ENCODE measurements at regions not wholly inside any gene's neighbourhood (a gene's known extent, or its start where the extent isn't known, plus 50 kb on each side); places are given as distances from the start of the nearest gene placed in this dataset.
"Not testable (repeated sequence)": the region's sequence is repeated elsewhere in the genome, so short reads cannot be mapped to it uniquely, and the experiment has no call there.

- no peak for DNase-seq (ENCODE audit: low read depth in 2 of 2)
Observed at GRCh38 chr21:22754746-22755145, 1756.5 kb downstream of the NCAM2 start.

GRCh38 chr21:22758478-22758877, 1760.3 kb downstream of the NCAM2 start:
- no peak for DNase-seq (ENCODE audit: low read depth in 2 of 2)

- no peak for DNase-seq (ENCODE audit: low read depth in 2 of 2)
Observed at GRCh38 chr21:22762463-22762862, 1764.3 kb downstream of the NCAM2 start.

GRCh38 chr21:22763442-22763841, 1765.2 kb downstream of the NCAM2 start:
- DNase-seq (ENCODE audit: low read depth in 2 of 2) = no peak

GRCh38 chr21:22764222-22764621, 1766.0 kb downstream of the NCAM2 start:
- no peak for DNase-seq (ENCODE audit: low read depth in 2 of 2)

GRCh38 chr21:22791376-22791775, 1793.2 kb downstream of the NCAM2 start:
- DNase-seq (ENCODE audit: low read depth in 2 of 2) = no peak

GRCh38 chr21:22791986-22792560, 1793.9 kb downstream of the NCAM2 start:
- DNase-seq (ENCODE audit: low read depth in 2 of 2) = peak in 1 of 2 experiments; percentile 3

GRCh38 chr21:22795091-22795490, 1796.9 kb downstream of the NCAM2 start:
- no peak for DNase-seq (ENCODE audit: low read depth in 2 of 2)

GRCh38 chr21:22795644-22796043, 1797.4 kb downstream of the NCAM2 start:
- DNase-seq (ENCODE audit: low read depth in 2 of 2) = no peak

- DNase-seq (ENCODE audit: low read depth in 2 of 2) = no peak
Observed at GRCh38 chr21:22796147-22796546, 1797.9 kb downstream of the NCAM2 start.

GRCh38 chr21:22804151-22804550, 1805.9 kb downstream of the NCAM2 start:
- DNase-seq (ENCODE audit: low read depth in 2 of 2) = no peak

GRCh38 chr21:22806278-22806677, 1808.1 kb downstream of the NCAM2 start:
- no peak for DNase-seq (ENCODE audit: low read depth in 2 of 2)

GRCh38 chr21:22813201-22813600, 1815.0 kb downstream of the NCAM2 start:
- no peak for DNase-seq (ENCODE audit: low read depth in 2 of 2)

GRCh38 chr21:22818681-22819485, 1820.7 kb downstream of the NCAM2 start:
- not testable (repeated sequence) for DNase-seq (ENCODE audit: low read depth in 2 of 2)

GRCh38 chr21:22827422-22827821, 1829.2 kb downstream of the NCAM2 start:
- DNase-seq (ENCODE audit: low read depth in 2 of 2) = no peak

- DNase-seq (ENCODE audit: low read depth in 2 of 2) = no peak
Observed at GRCh38 chr21:22842875-22843274, 1844.7 kb downstream of the NCAM2 start.

GRCh38 chr21:22855581-22855980, 1857.4 kb downstream of the NCAM2 start:
- no peak for DNase-seq (ENCODE audit: low read depth in 2 of 2)

GRCh38 chr21:22871692-22872091, 1873.5 kb downstream of the NCAM2 start:
- DNase-seq (ENCODE audit: low read depth in 2 of 2) = no peak

- no peak for DNase-seq (ENCODE audit: low read depth in 2 of 2)
Observed at GRCh38 chr21:22880573-22880972, 1882.4 kb downstream of the NCAM2 start.

- no peak for DNase-seq (ENCODE audit: low read depth in 2 of 2)
Observed at GRCh38 chr21:22881131-22881530, 1882.9 kb downstream of the NCAM2 start.

GRCh38 chr21:22885079-22885478, 1886.9 kb downstream of the NCAM2 start:
- no peak for DNase-seq (ENCODE audit: low read depth in 2 of 2)

- DNase-seq (ENCODE audit: low read depth in 2 of 2) = no peak
Observed at GRCh38 chr21:22885614-22886013, 1887.4 kb downstream of the NCAM2 start.

GRCh38 chr21:22889445-22889844, 1891.2 kb downstream of the NCAM2 start:
- DNase-seq (ENCODE audit: low read depth in 2 of 2) = no peak

All from stimulated activated CD4-positive, alpha-beta T cell treated with anti-CD3 and anti-CD28 coated beads, Interleukin-12 subunit alpha, Interleukin-12 subunit beta, amount 100 ng/mL, for 24 hours (primary cell).